K562 (cell line): ENCODE measurements at regions not wholly inside any gene's neighbourhood (a gene's known extent, or its start where the extent isn't known, plus 50 kb on each side); places are given as distances from the start of the nearest gene placed in this dataset.

ENCODE experiments used
- ATAC-seq: fragments of 200-7000 bp; cut with Tn5 transposase; 3 replicates; pipeline ENCODE4 v1.9.1; 2020; ENCODE audit warnings: moderate library complexity
- BruUV-seq: library from RNA; stranded (reverse); fragments of 400-500 nt; replicated peaks from 2 replicates; lab custom pipeline; 2021; lab: Mats Ljungman, UMichigan
- CTCF ChIA-PET: fragments of 300-600 bp; formaldehyde crosslinking; extraction: SDS; loops from one replicate; lab custom pipeline; 2021; ENCODE audit warnings: low intra/inter-chr PET ratio; lab: Yijun Ruan, JAX
- POLR2A ChIA-PET: fragments of 300-600, 350-650 bp; sonication (Branson Sonifier 250); formaldehyde crosslinking; extraction: SDS; loops from one replicate; lab custom pipeline; 2021; ENCODE audit warnings: antibody characterized with exemption, inconsistent platforms; lab: Yijun Ruan, JAX
- DNase-seq, 4 experiments: peaks; one replicate each; pipeline versions ENCODE4 v3.0.0 to v3.0.0-alpha.2; 2011 to 2018; ENCODE audit warnings: low spot score in 3 of 4, mixed read lengths in 3 of 4; ENCODE audit errors: extremely low read depth in 1 of 4
- FAIRE-seq: peaks from 2 replicates; lab custom pipeline; 2011; peaks lifted over from hg19 to GRCh38; lab: Jason Lieb, UNC
- H2AFZ ChIP-seq: 2 replicates; pipeline ENCODE4 v1.6.0; 2011; ENCODE audit warnings: low read depth, low read length, control low read depth, inconsistent platforms
- H3K27ac ChIP-seq: fragments of 200-600 bp; 3 replicates; pipeline ENCODE4 v1.8.0; 2011; ENCODE audit warnings: low read depth, mild to moderate bottlenecking, control low read depth, inconsistent platforms, low read length, moderate library complexity, mixed read lengths; ENCODE audit errors: extremely low read depth
- H3K27me3 ChIP-seq, 2 experiments: fragments of 300-600 bp in 1 of 2; 2 replicates in 1 of 2; 3 replicates in 1 of 2; pipeline versions ENCODE4 v1.6.0 to v1.8.0; 2011; ENCODE audit warnings: inconsistent platforms in 2 of 2, low read length in 2 of 2, mild to moderate bottlenecking in 1 of 2, mixed read lengths in 1 of 2, moderate library complexity in 1 of 2; ENCODE audit not compliant: control insufficient read depth in 2 of 2, insufficient read depth in 2 of 2
- H3K36me3 ChIP-seq: fragments of 300-600 bp; 3 replicates; pipeline ENCODE4 v1.8.0; 2011; ENCODE audit warnings: mild to moderate bottlenecking, low read length, inconsistent platforms; ENCODE audit not compliant: control insufficient read depth, insufficient read depth
- H3K4me1 ChIP-seq, 2 experiments: fragments of 200-600 bp in 1 of 2; replicated peaks in 1 of 2; 2 replicates in 1 of 2; 3 replicates in 1 of 2; pipeline versions ENCODE4 v1.5.1 to v1.8.0; 2011; ENCODE audit warnings: inconsistent platforms in 2 of 2, low read length in 2 of 2, mild to moderate bottlenecking in 1 of 2, mixed read lengths in 1 of 2, moderate library complexity in 1 of 2; ENCODE audit not compliant: control insufficient read depth in 2 of 2, insufficient read depth in 2 of 2
- H3K4me2 ChIP-seq: 2 replicates; pipeline ENCODE4 v1.6.1; 2011; ENCODE audit warnings: low read length, control low read depth, inconsistent platforms, mixed read lengths; ENCODE audit not compliant: insufficient read depth
- H3K4me3 ChIP-seq: fragments of 200-600 bp; sonication (generic), shearing (Covaris generic); 2 replicates; pipeline ENCODE4 v1.5.1; 2016; ENCODE audit warnings: control low read depth, inconsistent platforms
- H3K79me2 ChIP-seq: fragments of 200-600 bp; 3 replicates; pipeline ENCODE4 v1.8.0; 2011; ENCODE audit warnings: low read length, inconsistent platforms; ENCODE audit not compliant: control insufficient read depth, insufficient read depth
- H3K9ac ChIP-seq, 2 experiments: 2 replicates each; pipeline versions ENCODE4 v1.6.0 to v1.6.1; 2011; ENCODE audit warnings: low read depth in 2 of 2, low read length in 2 of 2, control low read depth in 1 of 2, inconsistent platforms in 1 of 2, mild to moderate bottlenecking in 1 of 2, mixed read lengths in 1 of 2; ENCODE audit not compliant: insufficient read depth in 1 of 2
- H3K9me1 ChIP-seq: one replicate; pipeline ENCODE4 v1.6.0; 2011; ENCODE audit warnings: inconsistent platforms, mild to moderate bottlenecking, low read length, moderate library complexity; ENCODE audit not compliant: control insufficient read depth, insufficient read depth
- H3K9me3 ChIP-seq: replicated peaks from 2 replicates; pipeline ENCODE4 v1.5.1; 2011; ENCODE audit warnings: low read depth, low read length, inconsistent platforms; ENCODE audit not compliant: control insufficient read depth, insufficient read depth
- H4K20me1 ChIP-seq: replicated peaks from 2 replicates; pipeline ENCODE4 v1.6.1; 2011; ENCODE audit warnings: low read length, inconsistent platforms, mixed read lengths; ENCODE audit not compliant: control insufficient read depth, insufficient read depth
- ADNP ChIP-seq: fragments of 200-800 bp; sonication (Bioruptor generic); IDR thresholded peaks from 2 replicates; pipeline ENCODE4 v1.6.1; 2016; ENCODE audit warnings: missing genetic modification characterization, missing compliant biosample characterization
- ERF ChIP-seq: fragments of 450-650 bp; formaldehyde crosslinking; IDR thresholded peaks from 2 replicates; pipeline ENCODE4 v1.4.0; 2020; ENCODE audit warnings: mild to moderate bottlenecking, mixed read lengths
- FOXK1 ChIP-seq: sonication (generic); formaldehyde crosslinking; IDR thresholded peaks from 2 replicates; pipeline ENCODE4 v1.8.0; 2022; ENCODE audit warnings: missing genetic modification reagents, mild to moderate bottlenecking, borderline replicate concordance
- FUS ChIP-seq: fragments of 200-400 bp; formaldehyde crosslinking; optimal IDR thresholded peaks from 2 replicates; pipeline ENCODE3; 2017; ENCODE audit warnings: low read depth, low read length
- HNRNPUL1 ChIP-seq: fragments of 200-400 bp; formaldehyde crosslinking; IDR thresholded peaks from 2 replicates; pipeline ENCODE4 v1.6.1; 2017; ENCODE audit warnings: low read length
- PML ChIP-seq: IDR thresholded peaks from 2 replicates; pipeline ENCODE4 v1.6.1; 2012; ENCODE audit warnings: low read length, inconsistent platforms
- POLR2AphosphoS2 ChIP-seq: IDR thresholded peaks from 2 replicates; pipeline ENCODE4 v1.6.1; 2012; ENCODE audit warnings: low read length, improper control_type of control experiment
- SIN3B ChIP-seq: fragments of 450-650 bp; IDR thresholded peaks from 2 replicates; pipeline ENCODE4 v1.6.1; 2017; ENCODE audit warnings: low read depth, mild to moderate bottlenecking, moderate library complexity
- TBP ChIP-seq: optimal IDR thresholded peaks from 2 replicates; pipeline ENCODE3; 2011; ENCODE audit warnings: low read depth, low read length, improper control_type of control experiment
- U2AF1 ChIP-seq: fragments of 200-400 bp; formaldehyde crosslinking; optimal IDR thresholded peaks from 2 replicates; pipeline ENCODE3; 2017; ENCODE audit warnings: mild to moderate bottlenecking, low read depth, low read length, moderate library complexity
- ZKSCAN1 ChIP-seq: fragments of 150-350 bp; IDR thresholded peaks from 2 replicates; pipeline ENCODE4 v1.6.1; 2016; ENCODE audit warnings: low read depth, low read length
- ZZZ3 ChIP-seq: fragments of 450-650 bp; IDR thresholded peaks from 2 replicates; pipeline ENCODE4 v1.6.1; 2016; ENCODE audit warnings: antibody characterized with exemption, mild to moderate bottlenecking, moderate library complexity
- WGBS: fragments of 100-300 bp; shearing (Covaris generic); methylation state at CpG from one replicate; pipeline ENCODE4 v1.1.6; 2016; ENCODE audit warnings: low coverage, mixed read lengths; ENCODE audit not compliant: insufficient coverage; ENCODE audit errors: missing lambda C conversion rate; 5-methylcytosine and 5-hydroxymethylcytosine counted together
- in situ Hi-C: fragments of 300-500 bp; cut with MboI; formaldehyde crosslinking; loops from 4 replicates; pipeline ENCODE4 v1.15.0; 2018; ENCODE audit warnings: inconsistent platforms, mixed read lengths
- intact Hi-C: fragments of 100-400 bp; cut with micrococcal nuclease; formaldehyde crosslinking; loops from 2 replicates; pipeline ENCODE4 v1.14.2; 2022
- TF ChIP-seq, protein P1 (sequence below): fragments of 250-450 bp; sonication (Bioruptor Pico); IDR thresholded peaks from 2 replicates; pipeline ENCODE4 v1.8.0; 2021; ENCODE audit warnings: moderate library complexity, mild to moderate bottlenecking, inconsistent platforms
- TF ChIP-seq, protein P2 (sequence below): fragments of 450-650 bp; conservative IDR thresholded peaks from 2 replicates; pipeline ENCODE4 v1.6.1; 2016; ENCODE audit warnings: missing genetic modification characterization, low read depth, mild to moderate bottlenecking, control low read depth, missing compliant biosample characterization
- TF ChIP-seq, protein P3 (sequence below): fragments of 250-450 bp; sonication (Bioruptor Pico); IDR thresholded peaks from 2 replicates; pipeline ENCODE4 v1.4.0; 2020; ENCODE audit warnings: mild to moderate bottlenecking, moderate library complexity
- TF ChIP-seq, protein P4 (sequence below), 2 experiments: fragments of 450-650 bp in 1 of 2; IDR thresholded peaks; 2 replicates each; pipeline ENCODE4 v1.6.1; 2011 to 2017; ENCODE audit warnings: low read depth in 2 of 2, antibody characterized with exemption in 1 of 2, borderline replicate concordance in 1 of 2, low read length in 1 of 2, mild to moderate bottlenecking in 1 of 2, mixed read lengths in 1 of 2; ENCODE audit not compliant: control insufficient read depth in 1 of 2

DNA sequence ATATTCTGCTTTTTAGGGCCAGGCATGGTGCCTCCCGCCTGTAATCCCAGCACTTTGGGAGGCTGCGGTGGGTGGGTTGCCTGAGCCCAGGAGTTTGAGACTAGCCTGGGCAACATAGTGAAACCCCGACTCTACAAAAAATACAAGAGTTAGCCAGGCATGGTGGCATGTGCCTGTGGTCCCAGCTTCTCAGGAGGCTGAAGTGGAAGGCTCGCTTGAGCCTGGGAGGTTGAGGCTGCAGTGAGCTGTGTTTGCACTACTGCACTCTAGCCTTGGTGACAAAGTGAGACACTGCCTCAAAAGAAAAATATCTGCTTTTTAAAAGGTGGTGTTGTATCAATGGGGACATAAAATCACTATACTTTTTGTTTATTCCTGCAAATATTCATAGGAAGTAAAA lies 112.8 kb downstream of the C3orf38 start:
- Histone ChIP-seq H3K9ac (no peak overlapping the region), H3K36me3 (no peaks in the 10 kb centered on the region), H3K9me1 (no peaks in the 10 kb centered on the region), H3K9me3 (no peaks in the 10 kb centered on the region), H4K20me1 (no peaks in the 10 kb centered on the region), H3K27me3 (no peaks in the 10 kb centered on the region), H3K4me1 (no peaks in the 10 kb centered on the region), H3K27ac (no peak overlapping the region), H3K79me2 (no peaks in the 10 kb centered on the region), H2AFZ (no peak overlapping the region), H3K4me3 (no peak overlapping the region), H3K4me2 (no peak overlapping the region)
- in situ Hi-C loops: no loop called here
- WGBS: 0% methylated on average over 4 of the region's 4 CpGs
- ChIA-PET POLR2A (no interaction called here), CTCF (no interaction called here)
- no peak for ATAC-seq
- FAIRE-seq: no peak
- intact Hi-C loops: no loop called here
- no peak for DNase-seq
- no TSS peak for BruUV-seq
- TF ChIP-seq PML (no peak), HNRNPUL1 (no peak), U2AF1 (no peak), ZKSCAN1 (no peak), FUS (no peak), TBP (no peak), ADNP (no peak), ERF (CRISPR knock-in tag) (no peak), FOXK1 (CRISPR knock-in tag) (no peak), ZZZ3 (no peak), POLR2AphosphoS2 (no peak), SIN3B (no peak)
- TF ChIP-seq, protein P1, sequence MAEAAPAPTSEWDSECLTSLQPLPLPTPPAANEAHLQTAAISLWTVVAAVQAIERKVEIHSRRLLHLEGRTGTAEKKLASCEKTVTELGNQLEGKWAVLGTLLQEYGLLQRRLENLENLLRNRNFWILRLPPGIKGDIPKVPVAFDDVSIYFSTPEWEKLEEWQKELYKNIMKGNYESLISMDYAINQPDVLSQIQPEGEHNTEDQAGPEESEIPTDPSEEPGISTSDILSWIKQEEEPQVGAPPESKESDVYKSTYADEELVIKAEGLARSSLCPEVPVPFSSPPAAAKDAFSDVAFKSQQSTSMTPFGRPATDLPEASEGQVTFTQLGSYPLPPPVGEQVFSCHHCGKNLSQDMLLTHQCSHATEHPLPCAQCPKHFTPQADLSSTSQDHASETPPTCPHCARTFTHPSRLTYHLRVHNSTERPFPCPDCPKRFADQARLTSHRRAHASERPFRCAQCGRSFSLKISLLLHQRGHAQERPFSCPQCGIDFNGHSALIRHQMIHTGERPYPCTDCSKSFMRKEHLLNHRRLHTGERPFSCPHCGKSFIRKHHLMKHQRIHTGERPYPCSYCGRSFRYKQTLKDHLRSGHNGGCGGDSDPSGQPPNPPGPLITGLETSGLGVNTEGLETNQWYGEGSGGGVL: no peak
- TF ChIP-seq, protein P2, sequence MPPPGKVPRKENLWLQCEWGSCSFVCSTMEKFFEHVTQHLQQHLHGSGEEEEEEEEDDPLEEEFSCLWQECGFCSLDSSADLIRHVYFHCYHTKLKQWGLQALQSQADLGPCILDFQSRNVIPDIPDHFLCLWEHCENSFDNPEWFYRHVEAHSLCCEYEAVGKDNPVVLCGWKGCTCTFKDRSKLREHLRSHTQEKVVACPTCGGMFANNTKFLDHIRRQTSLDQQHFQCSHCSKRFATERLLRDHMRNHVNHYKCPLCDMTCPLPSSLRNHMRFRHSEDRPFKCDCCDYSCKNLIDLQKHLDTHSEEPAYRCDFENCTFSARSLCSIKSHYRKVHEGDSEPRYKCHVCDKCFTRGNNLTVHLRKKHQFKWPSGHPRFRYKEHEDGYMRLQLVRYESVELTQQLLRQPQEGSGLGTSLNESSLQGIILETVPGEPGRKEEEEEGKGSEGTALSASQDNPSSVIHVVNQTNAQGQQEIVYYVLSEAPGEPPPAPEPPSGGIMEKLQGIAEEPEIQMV: no peak
- TF ChIP-seq, protein P3, sequence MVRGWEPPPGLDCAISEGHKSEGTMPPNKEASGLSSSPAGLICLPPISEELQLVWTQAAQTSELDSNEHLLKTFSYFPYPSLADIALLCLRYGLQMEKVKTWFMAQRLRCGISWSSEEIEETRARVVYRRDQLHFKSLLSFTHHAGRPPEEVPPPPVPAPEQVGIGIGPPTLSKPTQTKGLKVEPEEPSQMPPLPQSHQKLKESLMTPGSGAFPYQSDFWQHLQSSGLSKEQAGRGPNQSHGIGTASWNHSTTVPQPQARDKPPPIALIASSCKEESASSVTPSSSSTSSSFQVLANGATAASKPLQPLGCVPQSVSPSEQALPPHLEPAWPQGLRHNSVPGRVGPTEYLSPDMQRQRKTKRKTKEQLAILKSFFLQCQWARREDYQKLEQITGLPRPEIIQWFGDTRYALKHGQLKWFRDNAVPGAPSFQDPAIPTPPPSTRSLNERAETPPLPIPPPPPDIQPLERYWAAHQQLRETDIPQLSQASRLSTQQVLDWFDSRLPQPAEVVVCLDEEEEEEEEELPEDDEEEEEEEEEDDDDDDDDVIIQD (CRISPR knock-in tag): no peak
- TF ChIP-seq, protein P4, sequence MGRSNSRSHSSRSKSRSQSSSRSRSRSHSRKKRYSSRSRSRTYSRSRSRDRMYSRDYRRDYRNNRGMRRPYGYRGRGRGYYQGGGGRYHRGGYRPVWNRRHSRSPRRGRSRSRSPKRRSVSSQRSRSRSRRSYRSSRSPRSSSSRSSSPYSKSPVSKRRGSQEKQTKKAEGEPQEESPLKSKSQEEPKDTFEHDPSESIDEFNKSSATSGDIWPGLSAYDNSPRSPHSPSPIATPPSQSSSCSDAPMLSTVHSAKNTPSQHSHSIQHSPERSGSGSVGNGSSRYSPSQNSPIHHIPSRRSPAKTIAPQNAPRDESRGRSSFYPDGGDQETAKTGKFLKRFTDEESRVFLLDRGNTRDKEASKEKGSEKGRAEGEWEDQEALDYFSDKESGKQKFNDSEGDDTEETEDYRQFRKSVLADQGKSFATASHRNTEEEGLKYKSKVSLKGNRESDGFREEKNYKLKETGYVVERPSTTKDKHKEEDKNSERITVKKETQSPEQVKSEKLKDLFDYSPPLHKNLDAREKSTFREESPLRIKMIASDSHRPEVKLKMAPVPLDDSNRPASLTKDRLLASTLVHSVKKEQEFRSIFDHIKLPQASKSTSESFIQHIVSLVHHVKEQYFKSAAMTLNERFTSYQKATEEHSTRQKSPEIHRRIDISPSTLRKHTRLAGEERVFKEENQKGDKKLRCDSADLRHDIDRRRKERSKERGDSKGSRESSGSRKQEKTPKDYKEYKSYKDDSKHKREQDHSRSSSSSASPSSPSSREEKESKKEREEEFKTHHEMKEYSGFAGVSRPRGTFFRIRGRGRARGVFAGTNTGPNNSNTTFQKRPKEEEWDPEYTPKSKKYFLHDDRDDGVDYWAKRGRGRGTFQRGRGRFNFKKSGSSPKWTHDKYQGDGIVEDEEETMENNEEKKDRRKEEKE (IDR thresholded peaks at IDR 0.05; ENCODE audit: borderline replicate concordance in 1 of 2, control insufficient read depth in 1 of 2, low read depth in 2 of 2, low read length in 1 of 2): no peak
